GM19467 (cell line): ENCODE measurements at regions not wholly inside any gene's neighbourhood (a gene's known extent, or its start where the extent isn't known, plus 50 kb on each side); places are given as distances from the start of the nearest gene placed in this dataset.

Source experiments
- ATAC-seq: cut with Tn5 transposase; IDR thresholded peaks from one replicate; pipeline ENCODE4 v1.9.1; 2021; ENCODE audit warnings: mild to moderate bottlenecking, moderate library complexity; ENCODE audit not compliant: unreplicated experiment

DNA sequence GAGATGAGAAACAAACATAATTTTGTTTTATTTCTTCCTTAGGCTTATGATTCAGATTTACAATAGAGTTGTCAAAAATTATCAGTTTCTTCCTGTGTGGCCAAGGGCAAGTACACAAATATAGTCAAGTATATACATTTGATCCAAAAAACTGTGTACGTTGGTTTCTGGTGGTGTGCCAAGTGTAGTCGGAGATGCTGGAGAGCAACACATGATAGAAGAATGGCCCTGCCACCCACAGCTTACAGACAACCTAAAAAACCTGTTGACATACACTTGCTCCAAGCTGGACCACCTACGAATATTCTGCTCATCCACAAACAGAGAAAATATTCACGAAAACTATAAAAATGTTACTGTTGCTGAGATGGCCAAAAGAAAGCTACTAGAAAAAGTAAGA, 890.8 kb upstream of the PHF14 start:
- no peak for ATAC-seq

DNA sequence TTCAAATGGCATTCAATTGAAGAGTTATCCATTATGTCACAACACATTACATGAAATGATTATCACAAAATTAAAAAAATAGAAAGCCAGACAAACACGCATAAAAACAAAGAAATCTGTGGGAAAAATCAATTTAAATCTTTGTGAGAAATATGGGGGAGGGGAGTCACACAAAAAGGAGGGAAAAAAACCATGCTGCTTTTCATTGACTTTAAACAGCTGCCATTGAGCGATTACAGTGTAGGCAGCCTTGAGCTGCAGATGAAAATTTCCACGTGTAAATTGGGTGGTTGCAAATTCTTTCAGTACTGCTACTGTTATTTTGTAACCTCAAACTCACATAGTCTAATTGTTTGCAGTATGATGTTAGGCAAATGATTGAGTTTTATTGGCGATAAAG, 889.9 kb upstream of the PHF14 start:
- no peak for ATAC-seq

DNA sequence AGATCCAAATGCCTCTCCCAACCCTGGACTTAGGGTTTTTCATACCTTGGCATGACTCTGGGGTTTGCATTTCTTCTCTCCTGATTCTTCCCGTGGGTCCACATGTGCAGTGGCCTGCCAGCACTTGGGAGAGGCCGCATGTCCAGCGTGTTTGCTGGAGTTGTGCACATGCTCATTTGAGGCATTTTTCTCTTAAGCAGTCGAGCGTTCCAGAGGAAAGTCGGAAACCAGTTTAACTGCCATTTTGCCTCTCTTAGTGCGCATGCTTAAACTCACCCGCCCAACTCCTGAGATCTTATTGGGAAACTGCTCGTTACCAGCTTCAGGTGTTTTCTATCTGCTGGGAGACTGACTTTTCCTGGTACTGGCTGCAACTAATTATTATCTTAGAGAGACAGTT, 888.4 kb upstream of the PHF14 start:
- ATAC-seq, result no peak

DNA sequence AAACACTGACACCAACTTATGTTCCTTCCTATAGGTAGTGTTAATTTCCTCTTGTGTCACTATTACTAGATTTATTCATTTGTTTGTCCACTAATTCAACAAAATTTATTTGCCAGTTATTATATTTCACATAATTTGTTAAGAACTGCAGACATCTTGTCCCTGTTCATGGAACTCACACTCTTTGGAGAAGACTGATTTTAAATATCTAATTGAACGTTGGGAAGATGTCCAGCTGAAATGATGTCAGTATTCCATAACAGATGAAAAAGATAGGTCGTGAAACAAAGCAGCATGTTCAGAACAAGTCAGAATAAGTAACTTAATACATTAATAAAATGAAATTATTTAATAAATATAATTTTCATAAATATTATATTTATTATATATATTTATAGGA, 873.1 kb upstream of the PHF14 start:
- ATAC-seq, result no peak

DNA sequence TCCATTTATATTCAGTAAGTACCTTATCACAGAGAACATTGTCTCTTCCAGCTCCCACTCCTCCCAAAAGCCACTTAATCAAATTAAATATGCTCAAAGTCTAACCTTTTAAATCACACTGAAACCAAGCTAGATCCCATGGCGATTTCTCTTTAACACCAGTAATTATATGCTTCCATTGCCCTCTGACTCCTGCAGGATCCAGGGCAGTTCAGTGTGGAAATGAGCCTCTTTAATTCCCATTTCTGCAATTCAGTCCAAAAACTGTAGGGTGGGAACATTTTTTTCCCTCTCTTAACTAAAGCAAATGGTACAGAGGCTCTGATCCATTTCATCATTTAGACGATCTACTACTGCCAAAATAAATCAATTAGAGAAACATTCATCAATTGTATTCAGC, 872.3 kb upstream of the PHF14 start:
- ATAC-seq, result no peak

DNA sequence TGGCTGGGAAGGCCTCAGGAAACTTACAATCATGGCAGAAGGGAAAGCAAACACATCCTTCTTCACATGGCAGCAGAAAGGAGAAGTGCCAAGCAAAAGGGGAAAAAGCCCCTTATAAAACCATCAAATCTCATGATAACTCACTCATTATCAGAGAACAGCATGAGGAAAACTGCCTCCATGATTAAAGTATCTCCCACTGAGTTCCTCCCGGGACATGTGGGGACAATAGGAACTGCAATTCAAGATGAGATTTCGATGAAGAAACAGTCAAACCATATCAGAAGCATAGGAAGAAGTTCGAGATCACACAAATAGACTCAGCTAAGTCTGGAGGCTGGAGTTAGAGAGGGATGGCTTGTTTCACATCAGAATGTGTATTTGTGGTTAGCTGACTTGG, 869.4 kb upstream of the PHF14 start:
- ATAC-seq, result no peak

DNA sequence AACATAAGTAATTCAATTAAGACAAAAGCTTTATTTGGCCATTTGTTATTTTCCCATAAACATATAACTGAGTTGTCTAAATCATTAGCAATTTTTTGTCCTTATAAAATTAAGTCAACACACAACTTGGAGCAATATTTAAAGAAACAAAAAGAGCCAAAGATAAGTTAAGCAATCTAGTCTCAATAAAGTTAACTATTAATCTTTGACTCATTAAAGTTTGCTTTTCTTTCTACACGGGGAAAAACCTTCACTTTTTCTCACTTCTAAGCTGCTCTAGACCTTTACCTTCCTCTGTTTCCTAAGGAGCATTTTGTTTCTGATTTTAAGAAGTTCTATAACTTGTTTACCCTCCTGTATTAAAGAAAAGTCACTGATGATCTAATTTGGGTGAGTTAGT, 867.1 kb upstream of the PHF14 start:
- no peak for ATAC-seq

DNA sequence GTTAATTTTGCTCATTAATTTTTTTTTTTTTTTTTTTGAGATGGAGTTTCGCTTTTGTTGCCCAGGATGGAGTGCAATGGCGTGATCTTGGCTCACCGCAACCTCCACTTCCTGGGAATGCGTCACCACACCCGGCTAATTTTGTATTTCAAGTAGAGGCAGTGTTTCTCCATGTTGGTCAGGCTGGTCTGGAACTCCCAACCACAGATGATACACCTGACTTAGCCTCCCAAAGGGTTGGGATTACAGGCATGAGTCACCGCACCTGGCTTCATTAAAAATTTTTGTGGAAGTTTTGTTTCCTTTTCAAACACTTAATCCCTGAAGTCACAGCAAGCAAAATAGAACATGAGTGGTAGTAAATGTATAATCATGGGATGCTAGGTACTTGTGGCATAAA, 857.2 kb upstream of the PHF14 start:
- ATAC-seq, result no peak

DNA sequence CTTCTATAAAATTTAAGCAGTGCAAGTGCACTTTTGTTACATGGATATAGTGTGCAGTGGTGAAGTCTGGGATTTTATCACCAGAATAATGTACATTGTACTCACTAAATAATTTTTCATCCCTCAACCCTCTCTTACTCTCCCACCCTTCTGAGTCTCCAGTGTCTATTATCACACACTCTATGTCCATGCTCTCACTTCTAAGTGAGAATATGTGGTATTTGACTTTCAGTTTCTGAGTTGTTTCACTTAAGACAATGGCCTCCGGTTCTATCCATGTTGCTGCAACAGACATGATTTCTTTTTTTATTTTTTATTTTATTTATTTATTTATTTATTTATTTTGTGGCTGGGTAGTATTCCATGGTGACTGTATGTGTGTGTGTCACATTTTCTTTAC, 855.9 kb upstream of the PHF14 start:
- no peak for ATAC-seq

DNA sequence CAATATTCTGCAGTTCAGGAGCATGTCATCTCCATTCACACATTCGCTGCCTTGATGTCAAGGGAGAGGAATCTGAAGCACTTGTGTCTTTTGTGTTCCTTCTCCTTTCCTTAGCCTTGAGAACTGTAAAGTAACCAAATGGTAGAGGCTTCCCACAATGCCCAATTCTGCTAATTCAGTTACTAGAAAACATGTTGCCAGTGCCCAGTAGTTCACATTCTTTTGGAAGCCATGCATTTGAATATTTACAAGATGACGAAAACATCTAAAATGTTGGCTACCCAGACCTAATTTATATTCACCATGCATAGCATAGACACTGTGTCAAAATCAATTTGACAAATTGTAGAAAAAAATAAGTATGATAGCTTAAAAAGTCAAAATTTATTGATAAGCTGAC, 852.7 kb upstream of the PHF14 start:
- ATAC-seq, result no peak

DNA sequence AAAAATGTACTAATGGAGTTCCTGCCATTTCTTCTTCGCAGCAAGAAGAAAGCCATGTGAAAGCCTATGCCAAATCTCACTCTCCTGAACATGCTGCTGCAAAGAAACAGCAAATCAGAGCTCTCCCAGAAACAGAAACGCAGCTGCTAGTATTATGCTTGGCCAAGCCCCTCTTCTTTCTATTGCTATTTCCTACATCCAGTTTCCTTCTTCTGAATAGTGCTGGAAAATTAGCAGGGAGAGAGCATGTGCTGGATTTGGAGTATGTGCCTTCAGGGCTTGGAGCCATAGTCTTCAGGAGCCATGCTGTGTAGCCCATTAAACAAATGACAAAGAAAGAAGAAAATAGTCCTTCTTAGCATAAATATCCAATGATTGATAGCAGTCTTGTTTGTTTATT, 852.0 kb upstream of the PHF14 start:
- ATAC-seq, result no peak

DNA sequence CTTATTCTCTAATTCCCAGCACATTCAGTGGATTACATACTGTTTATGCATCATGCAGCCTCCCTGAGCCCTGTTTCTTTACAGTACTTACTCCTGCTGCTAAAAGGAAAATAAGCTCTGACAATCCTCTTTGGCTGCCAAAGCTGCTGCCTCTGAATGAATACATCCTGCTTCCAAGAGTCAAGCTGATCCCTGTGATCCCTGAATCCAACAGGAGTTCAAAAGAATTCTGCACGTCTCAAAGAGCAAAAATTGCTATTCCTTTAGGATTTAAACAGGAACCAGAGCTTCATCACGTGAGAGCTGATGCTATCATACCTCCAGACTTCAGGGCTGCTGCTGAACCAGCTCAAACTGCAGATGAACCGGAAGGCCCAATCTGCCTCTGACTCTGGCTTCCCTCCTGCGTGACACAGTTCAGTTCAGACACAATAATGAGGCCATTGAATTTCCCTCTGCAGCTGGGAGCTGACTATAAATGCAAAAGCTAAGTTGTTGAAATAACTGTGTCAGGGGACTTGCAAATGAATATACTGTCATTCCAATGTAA, 851.0 kb upstream of the PHF14 start:
- ATAC-seq, result no peak

DNA sequence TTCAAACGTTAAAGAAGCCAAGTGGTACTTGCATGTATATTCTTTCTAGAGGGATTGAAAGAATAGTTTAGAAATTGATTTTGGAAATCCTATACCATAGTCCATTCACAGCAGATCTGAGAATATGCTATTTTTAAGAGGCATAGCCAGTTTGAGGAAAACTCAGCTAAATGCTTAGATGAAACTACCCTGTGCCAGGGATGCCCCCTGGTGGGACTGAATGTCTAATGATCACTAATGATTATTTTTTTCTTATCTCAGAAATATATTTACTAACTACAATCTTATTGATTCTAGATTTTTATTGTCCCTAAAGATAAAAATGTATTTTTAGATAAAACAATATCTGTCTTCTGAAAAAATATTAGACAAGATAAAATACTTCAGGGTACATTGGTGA, 844.9 kb upstream of the PHF14 start:
- no peak for ATAC-seq

DNA sequence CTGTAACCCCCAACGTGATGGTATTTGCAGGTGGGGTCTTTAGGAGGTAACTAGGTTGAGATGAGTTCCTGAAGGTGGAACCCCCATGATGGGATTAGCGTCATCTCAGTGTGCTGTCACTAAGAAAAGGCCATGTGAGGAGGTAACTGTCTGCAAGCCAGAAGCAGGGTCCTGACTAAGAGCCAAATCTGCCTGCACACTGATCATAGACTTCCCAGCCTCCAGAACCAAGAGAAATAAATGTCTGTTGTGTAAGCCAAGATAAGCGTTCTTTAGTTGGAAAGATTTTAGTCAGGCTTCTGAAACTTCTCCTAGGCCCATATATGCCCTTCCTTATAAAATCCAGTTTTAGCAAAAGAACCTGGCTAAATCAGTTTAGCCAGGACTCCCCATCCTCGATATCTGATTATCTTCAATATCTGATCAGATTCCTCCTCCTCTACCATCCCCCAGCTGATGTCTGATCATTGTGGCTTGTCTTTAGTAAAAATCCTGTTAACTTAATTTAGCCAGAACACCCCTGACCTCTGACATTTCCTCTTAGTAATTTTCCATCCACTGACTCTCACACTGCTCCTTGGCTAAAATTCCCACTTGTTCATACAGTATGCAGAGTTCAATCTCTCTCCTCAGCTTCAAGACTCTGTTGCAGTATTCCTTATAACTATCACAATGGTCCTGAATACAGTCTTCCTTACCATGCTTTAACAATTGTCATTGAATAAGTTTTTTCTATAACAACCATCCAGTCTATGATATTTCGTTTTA, 835.4 kb upstream of the PHF14 start:
- no peak for ATAC-seq

DNA sequence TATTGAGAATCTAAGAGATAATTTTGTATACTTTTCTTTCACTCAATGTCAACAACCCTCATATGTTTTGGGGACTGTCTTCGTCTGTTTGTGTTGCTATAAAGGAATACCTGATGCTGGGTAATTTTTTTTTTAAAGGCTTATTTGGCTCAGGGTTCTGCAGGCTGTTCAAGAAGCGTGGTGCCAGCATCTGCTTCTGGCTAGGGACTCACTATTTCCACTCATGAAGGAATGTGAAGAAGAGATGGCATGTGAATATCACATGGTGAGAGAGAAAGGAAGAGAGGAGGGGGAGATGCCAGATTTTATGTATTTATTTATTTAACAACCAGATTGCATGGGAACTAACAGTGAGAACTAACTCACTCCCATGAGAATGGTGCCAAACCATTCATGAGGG, 827.4 kb upstream of the PHF14 start:
- no peak for ATAC-seq

DNA sequence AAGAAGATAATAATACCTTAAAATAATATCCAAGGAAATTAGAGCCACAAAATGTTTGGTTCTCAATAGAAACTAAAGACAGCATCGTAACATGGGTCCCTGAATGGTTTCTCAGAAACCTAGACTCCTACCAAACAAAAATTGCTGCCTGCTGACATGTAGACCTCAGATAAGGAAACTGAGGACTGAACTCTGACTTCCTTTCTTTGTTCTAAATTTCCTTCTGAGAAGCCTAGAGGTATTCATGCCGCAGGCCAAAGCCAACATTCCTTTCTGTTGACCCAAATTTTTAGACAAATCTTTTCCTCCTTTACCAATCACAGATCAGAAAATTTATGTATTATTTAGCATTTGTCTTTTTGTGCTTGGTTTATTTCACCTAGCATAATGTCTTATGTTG, 816.7 kb upstream of the PHF14 start:
- no peak for ATAC-seq

DNA sequence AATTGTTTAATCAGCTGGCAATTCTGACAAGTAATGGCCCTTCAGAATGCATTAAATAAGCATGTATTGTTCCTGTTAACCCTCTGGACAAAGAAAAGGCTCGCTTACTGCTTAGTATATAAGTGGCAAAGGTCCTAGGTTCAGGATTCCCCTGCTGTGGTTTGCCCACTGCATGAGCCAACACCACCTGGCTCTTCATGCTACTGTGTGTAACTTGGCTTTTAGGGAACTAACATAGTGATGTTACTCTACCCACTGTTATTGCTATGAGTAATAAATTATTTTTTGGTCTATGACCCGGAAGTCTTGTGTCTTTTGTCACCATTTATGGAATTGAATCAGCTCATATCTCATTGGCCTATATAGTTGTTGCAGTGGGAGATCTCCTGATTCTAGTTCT, 791.7 kb upstream of the PHF14 start:
- ATAC-seq, result no peak

DNA sequence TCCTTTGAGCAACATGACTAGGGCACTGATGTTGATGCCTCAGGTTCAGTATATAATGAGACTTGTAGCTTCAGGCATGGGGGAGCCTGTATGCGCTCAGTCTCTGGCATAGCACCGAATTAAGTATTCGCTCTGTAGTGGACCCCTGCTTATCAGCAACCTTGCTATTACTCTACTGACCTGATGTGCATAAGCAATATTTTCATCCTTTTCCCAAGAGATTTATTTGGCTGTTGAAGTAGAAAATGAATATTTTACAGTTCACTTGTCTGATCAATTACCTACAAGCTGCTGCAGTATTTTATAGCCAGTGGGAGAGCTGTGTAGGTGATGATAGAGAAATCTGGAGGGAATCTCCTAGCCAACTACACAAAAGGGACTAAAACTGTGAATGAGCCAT, 781.6 kb upstream of the PHF14 start:
- no peak for ATAC-seq

DNA sequence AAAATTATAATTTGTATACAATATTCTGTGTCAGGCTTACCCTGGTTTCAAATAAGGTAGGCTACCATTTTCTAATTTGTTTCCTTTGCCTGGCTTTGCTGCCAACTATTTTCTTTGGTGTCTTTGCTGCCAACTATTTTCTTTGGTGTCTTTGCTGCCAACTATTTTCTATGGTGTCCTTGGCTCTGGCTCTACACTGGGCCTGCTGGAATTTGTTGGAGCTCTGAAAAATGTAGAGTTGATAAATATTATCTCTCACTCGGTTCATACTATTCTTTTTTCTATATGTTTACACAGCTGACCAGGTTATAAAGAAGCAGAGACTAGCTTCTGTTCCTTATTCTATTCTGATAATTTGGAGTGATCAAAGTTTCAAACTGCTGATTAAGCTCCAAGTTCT, 768.0 kb upstream of the PHF14 start:
- ATAC-seq, result no peak

DNA sequence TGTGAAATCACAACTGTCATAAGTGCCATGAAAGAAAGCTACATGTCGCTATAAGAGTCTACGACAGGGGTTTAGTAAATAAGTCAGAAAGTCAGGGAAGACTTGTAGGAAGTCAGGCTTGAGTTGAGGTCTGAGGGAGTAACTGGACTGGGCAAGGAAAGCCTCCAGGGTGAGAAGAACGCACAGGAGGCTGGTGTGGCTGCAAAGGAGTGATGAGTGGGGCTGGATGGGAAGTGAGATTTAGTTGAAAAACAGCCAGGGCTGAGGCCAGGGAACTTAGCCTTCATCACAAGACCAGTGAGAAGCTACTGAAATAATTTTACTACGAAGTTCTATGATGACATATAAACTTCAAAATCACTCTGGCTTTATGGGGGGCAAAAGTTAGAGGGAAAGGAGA, 763.7 kb upstream of the PHF14 start:
- no peak for ATAC-seq

DNA sequence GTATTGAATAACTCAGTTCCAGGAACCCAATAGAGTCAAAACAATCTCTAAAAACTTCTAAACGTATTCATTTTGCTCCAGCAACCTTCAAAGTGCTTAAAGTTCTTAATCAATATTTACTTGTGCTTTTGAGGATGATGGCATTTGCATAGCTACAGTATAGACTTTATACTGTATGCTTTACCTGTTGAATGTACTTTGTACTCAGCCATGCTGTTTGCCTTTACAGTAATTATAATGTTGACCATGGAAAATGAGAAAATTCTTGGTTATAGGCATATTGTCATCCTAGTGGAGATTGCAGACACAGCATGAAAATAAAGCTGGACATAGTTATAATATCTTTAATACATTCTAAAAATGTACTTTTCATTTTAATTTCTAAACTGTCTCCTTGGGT, 762.7 kb upstream of the PHF14 start:
- no peak for ATAC-seq

DNA sequence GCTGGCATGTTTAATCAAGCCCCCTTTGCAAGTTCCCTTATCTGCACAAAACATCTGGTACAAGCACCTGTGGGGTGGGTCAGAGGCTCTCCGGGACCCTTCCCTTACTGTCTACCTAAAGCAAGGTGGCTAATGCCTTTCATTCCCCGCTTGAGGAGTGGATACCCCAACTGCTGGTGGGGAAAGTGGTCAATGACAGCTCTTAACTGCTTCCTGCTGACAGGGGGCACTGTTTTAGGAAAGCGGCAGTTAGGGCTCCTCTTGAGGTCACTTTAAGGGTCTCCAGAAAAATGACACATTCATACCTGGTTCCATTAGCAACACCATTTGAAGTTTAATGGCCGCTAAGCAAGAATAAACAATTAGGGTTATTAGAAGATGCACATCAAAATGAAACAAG, 761.8 kb upstream of the PHF14 start:
- ATAC-seq, result no peak

DNA sequence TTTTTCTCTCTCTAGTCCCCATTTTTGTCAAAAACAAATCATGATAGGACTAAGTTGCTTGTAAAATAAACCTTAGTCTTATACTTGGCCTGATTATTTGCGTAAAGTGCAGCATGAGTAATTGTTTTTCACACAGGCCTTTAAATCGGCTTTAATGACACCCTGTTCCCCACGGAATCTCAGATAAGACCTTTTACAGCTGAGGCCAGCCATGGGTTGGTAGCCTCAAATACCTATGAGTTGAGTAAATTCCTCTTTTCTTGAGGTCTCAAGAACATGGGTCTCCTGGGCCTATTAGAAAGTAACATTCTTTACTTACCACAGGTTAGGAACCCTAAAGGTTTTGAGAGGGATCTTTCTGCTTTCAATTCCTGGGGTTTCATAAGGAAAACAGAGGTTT, 761.0 kb upstream of the PHF14 start:
- ATAC-seq, result no peak
